ENCODE measurements at regions not wholly inside any gene's neighbourhood (a gene's known extent, or its start where the extent isn't known, plus 50 kb on each side); places are given as distances from the start of the nearest gene placed in this dataset.

DNA sequence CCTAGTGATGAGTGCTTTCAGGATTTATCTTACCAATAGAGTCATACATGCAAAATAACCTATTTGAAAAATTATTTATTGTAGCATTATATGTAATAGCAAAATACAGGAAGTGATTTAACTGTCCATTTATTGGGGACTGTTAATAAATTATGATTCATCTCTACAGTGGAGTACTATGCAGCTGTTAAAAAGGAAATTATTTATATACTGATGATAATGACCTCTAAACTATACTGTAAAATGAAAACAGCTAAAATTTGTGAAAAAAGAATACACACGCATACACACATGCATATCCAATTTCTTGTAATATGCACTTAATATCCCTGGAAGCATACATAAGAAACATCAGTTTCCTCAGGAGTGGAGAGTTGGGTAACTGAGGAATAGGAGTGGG, 58.0 kb upstream of the PALM2AKAP2 start:
- no peak for TF ChIP-seq POLR2A (IDR thresholded peaks at IDR 0.05)
- TF ChIP-seq, protein P1, sequence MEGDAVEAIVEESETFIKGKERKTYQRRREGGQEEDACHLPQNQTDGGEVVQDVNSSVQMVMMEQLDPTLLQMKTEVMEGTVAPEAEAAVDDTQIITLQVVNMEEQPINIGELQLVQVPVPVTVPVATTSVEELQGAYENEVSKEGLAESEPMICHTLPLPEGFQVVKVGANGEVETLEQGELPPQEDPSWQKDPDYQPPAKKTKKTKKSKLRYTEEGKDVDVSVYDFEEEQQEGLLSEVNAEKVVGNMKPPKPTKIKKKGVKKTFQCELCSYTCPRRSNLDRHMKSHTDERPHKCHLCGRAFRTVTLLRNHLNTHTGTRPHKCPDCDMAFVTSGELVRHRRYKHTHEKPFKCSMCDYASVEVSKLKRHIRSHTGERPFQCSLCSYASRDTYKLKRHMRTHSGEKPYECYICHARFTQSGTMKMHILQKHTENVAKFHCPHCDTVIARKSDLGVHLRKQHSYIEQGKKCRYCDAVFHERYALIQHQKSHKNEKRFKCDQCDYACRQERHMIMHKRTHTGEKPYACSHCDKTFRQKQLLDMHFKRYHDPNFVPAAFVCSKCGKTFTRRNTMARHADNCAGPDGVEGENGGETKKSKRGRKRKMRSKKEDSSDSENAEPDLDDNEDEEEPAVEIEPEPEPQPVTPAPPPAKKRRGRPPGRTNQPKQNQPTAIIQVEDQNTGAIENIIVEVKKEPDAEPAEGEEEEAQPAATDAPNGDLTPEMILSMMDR (IDR thresholded peaks at IDR 0.05), result no peak
